ENCODE measurements at regions not wholly inside any gene's neighbourhood (a gene's known extent, or its start where the extent isn't known, plus 50 kb on each side); places are given as distances from the start of the nearest gene placed in this dataset.
A peak's percentile ranks its signal among the peaks of the same experiment; 100 is the strongest.

DNA sequence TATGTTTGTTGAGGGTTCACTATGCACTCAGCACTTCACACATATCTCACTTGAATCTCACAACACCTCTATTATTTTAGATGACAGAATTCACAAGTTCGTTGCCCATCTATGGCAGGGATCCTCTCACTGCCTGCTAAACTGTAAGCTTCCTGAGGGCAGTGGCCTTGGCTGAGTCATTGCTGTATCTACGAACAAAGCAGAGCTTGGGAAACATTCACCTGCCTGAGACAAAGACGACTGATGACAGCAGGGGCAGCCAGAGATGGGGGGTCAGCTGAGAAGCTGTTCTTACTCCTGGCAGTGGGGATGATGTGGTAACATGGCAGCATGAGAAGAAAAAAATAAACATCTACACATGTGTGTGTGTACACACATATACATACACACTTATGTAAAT, 125.5 kb upstream of the NMNAT3 start:
- no peaks in the 10 kb centered on the region for H3K27me3 ChIP-seq (ENCODE audit: insufficient read depth, poor library complexity, severe bottlenecking)
- TF ChIP-seq, protein P1, sequence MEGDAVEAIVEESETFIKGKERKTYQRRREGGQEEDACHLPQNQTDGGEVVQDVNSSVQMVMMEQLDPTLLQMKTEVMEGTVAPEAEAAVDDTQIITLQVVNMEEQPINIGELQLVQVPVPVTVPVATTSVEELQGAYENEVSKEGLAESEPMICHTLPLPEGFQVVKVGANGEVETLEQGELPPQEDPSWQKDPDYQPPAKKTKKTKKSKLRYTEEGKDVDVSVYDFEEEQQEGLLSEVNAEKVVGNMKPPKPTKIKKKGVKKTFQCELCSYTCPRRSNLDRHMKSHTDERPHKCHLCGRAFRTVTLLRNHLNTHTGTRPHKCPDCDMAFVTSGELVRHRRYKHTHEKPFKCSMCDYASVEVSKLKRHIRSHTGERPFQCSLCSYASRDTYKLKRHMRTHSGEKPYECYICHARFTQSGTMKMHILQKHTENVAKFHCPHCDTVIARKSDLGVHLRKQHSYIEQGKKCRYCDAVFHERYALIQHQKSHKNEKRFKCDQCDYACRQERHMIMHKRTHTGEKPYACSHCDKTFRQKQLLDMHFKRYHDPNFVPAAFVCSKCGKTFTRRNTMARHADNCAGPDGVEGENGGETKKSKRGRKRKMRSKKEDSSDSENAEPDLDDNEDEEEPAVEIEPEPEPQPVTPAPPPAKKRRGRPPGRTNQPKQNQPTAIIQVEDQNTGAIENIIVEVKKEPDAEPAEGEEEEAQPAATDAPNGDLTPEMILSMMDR (IDR thresholded peaks at IDR 0.05; ENCODE audit: insufficient read depth, low read length), result no peak
- TF ChIP-seq SPI1 (IDR thresholded peaks at IDR 0.05; ENCODE audit: borderline replicate concordance, low read depth), result no peak
- TF ChIP-seq GABPA (IDR thresholded peaks at IDR 0.05; ENCODE audit: low read depth), result no peak
- TF ChIP-seq REST (IDR thresholded peaks at IDR 0.05; ENCODE audit: insufficient replicate concordance, low read depth), result no peak
- no peak for TF ChIP-seq POLR2AphosphoS5 (IDR thresholded peaks at IDR 0.05; ENCODE audit: low read depth)
- H3K27ac ChIP-seq (replicated peaks), result no peak overlapping the region
- no peak overlapping the region for H3K4me3 ChIP-seq (replicated peaks; ENCODE audit: insufficient read depth, low read length)
- no peak for DNase-seq (ENCODE audit: low read depth in 1 of 2, low spot score in 1 of 2)

DNA sequence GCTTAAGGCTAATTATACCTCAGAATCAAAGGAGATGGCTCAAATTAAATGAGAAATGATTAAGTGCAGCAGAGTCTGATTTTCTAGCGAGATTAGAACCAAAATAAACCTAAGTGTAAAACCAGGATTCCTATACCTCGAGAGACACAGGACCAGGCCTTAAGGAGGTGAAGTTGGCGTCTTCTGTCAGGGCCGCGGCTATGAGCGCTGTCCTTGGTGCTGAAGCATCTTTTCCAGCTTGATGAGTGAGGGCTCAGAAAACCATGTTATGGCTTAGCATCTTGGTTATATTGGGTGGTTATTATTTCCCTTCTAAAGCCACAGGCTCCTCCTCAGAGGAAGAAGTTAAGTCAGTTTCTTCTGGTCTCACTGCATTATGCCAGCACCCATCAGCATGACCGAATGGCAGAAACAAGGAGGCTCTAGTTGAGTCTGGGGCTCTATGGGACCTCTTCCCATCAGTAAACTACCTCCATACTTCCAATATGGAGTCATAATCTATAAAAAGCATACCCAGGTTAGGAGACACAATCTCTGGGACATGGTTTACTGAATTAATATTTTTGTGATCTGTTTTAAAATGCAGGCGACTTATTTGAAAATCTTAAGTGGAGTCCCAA, 120.1 kb upstream of the NMNAT3 start:
- DNase-seq (ENCODE audit: low read depth in 1 of 2, low spot score in 1 of 2), result no peak
- no peaks in the 10 kb centered on the region for H3K27me3 ChIP-seq (ENCODE audit: insufficient read depth, poor library complexity, severe bottlenecking)
- no peak overlapping the region for H3K27ac ChIP-seq (replicated peaks)
- H3K4me3 ChIP-seq (replicated peaks; ENCODE audit: insufficient read depth, low read length), result no peak overlapping the region
- no peak for TF ChIP-seq GABPA (IDR thresholded peaks at IDR 0.05; ENCODE audit: low read depth)
- peak; percentile 99 for TF ChIP-seq REST (IDR thresholded peaks at IDR 0.05; ENCODE audit: insufficient replicate concordance, low read depth)
- TF ChIP-seq, protein P1 (IDR thresholded peaks at IDR 0.05; ENCODE audit: insufficient read depth, low read length), result no peak
- no peak for TF ChIP-seq SPI1 (IDR thresholded peaks at IDR 0.05; ENCODE audit: borderline replicate concordance, low read depth)
- no peak for TF ChIP-seq POLR2AphosphoS5 (IDR thresholded peaks at IDR 0.05; ENCODE audit: low read depth)

GRCh38 chr3:139794469-139795265, 116.9 kb upstream of the NMNAT3 start:
- DNase-seq (ENCODE audit: low read depth in 1 of 2, low spot score in 1 of 2), result no peak
- TF ChIP-seq, protein P1 (IDR thresholded peaks at IDR 0.05; ENCODE audit: insufficient read depth, low read length), result no peak
- TF ChIP-seq GABPA (IDR thresholded peaks at IDR 0.05; ENCODE audit: low read depth) (no peak), SPI1 (IDR thresholded peaks at IDR 0.05; ENCODE audit: borderline replicate concordance, low read depth) (no peak), REST (IDR thresholded peaks at IDR 0.05; ENCODE audit: insufficient replicate concordance, low read depth) (no peak), POLR2AphosphoS5 (IDR thresholded peaks at IDR 0.05; ENCODE audit: low read depth) (no peak)
- no peak overlapping the region for H3K27ac ChIP-seq (replicated peaks)
- H3K27me3 ChIP-seq (ENCODE audit: insufficient read depth, poor library complexity, severe bottlenecking), result no peaks in the 10 kb centered on the region
- no peak overlapping the region for H3K4me3 ChIP-seq (replicated peaks; ENCODE audit: insufficient read depth, low read length)

Data from HL-60 (cell line).